Neural progenitor cell (in vitro differentiated cells): ENCODE measurements at regions not wholly inside any gene's neighbourhood (a gene's known extent, or its start where the extent isn't known, plus 50 kb on each side); places are given as distances from the start of the nearest gene placed in this dataset.

ENCODE experiments used
- DNase-seq: peaks from one replicate; pipeline ENCODE4 v3.0.0-alpha.2; 2016; ENCODE audit warnings: low spot score
- H2AFZ ChIP-seq: fragments of 200-600 bp; sonication (generic); replicated peaks from 2 replicates; pipeline ENCODE4 v1.6.1; 2016; ENCODE audit warnings: antibody characterized with exemption
- H3F3A ChIP-seq: fragments of 200-600 bp; sonication (generic); 2 replicates; pipeline ENCODE4 v1.6.1; 2016; ENCODE audit warnings: antibody characterized with exemption, low read depth
- H3K27ac ChIP-seq: fragments of 200-600 bp; sonication (generic); 2 replicates; pipeline ENCODE4 v1.5.1; 2016; ENCODE audit warnings: mild to moderate bottlenecking
- H3K27me3 ChIP-seq: fragments of 200-600 bp; sonication (generic); 2 replicates; pipeline ENCODE4 v1.6.1; 2016; ENCODE audit warnings: mild to moderate bottlenecking, moderate library complexity
- H3K36me3 ChIP-seq: fragments of 200-600 bp; sonication (generic); 2 replicates; pipeline ENCODE4 v1.5.1; 2016
- H3K4me1 ChIP-seq: fragments of 200-600 bp; sonication (generic); 2 replicates; pipeline ENCODE4 v1.6.1; 2016; ENCODE audit warnings: mixed run types
- H3K4me2 ChIP-seq: fragments of 200-600 bp; sonication (generic); 2 replicates; pipeline ENCODE4 v1.6.1; 2016
- H3K4me3 ChIP-seq: fragments of 200-600 bp; sonication (generic); 2 replicates; pipeline ENCODE4 v1.5.1; 2016
- H3K79me2 ChIP-seq: fragments of 200-600 bp; sonication (generic); 2 replicates; pipeline ENCODE4 v1.6.1; 2016; ENCODE audit warnings: low read depth
- H3K9ac ChIP-seq: fragments of 200-600 bp; sonication (generic); 2 replicates; pipeline ENCODE4 v1.6.1; 2016
- H3K9me3 ChIP-seq: fragments of 200-600 bp; sonication (generic); 2 replicates; pipeline ENCODE4 v1.5.1; 2016; ENCODE audit warnings: low read depth
- H4K20me1 ChIP-seq: fragments of 200-600 bp; sonication (generic); 2 replicates; pipeline ENCODE4 v1.6.1; 2016; ENCODE audit warnings: low read depth
- H3K27ac Mint-ChIP-seq: 3 replicates; pipeline ENCODE4 v1.8.0; 2021; ENCODE audit warnings: mixed read lengths
- H3K27me3 Mint-ChIP-seq: 2 replicates; pipeline ENCODE4 v1.8.0; 2022; ENCODE audit warnings: low read depth, mild to moderate bottlenecking, inconsistent platforms, moderate library complexity, mixed read lengths; ENCODE audit not compliant: insufficient read depth
- H3K36me3 Mint-ChIP-seq: 3 replicates; pipeline ENCODE4 v1.8.0; 2021; ENCODE audit warnings: mixed read lengths
- H3K4me1 Mint-ChIP-seq: 3 replicates; pipeline ENCODE4 v1.8.0; 2021; ENCODE audit warnings: mixed read lengths
- H3K4me3 Mint-ChIP-seq: 3 replicates; pipeline ENCODE4 v1.8.0; 2021; ENCODE audit warnings: mild to moderate bottlenecking, moderate library complexity, mixed read lengths
- H3K9me3 Mint-ChIP-seq: 3 replicates; pipeline ENCODE4 v1.8.0; 2020; ENCODE audit warnings: mixed read lengths
- EZH2 ChIP-seq: fragments of 200-600 bp; sonication (generic); IDR thresholded peaks from 2 replicates; pipeline ENCODE4 v1.6.1; 2017; ENCODE audit warnings: antibody characterized with exemption, mild to moderate bottlenecking, moderate library complexity
- EZH2phosphoT487 ChIP-seq: fragments of 200-600 bp; sonication (generic); IDR thresholded peaks from 2 replicates; pipeline ENCODE4 v1.6.1; 2017; ENCODE audit warnings: antibody characterized with exemption
- TF ChIP-seq, protein P1 (sequence below): fragments of 200-600 bp; sonication (generic); IDR thresholded peaks from 2 replicates; pipeline ENCODE4 v1.5.1; 2017; ENCODE audit warnings: antibody characterized with exemption, mild to moderate bottlenecking

DNA sequence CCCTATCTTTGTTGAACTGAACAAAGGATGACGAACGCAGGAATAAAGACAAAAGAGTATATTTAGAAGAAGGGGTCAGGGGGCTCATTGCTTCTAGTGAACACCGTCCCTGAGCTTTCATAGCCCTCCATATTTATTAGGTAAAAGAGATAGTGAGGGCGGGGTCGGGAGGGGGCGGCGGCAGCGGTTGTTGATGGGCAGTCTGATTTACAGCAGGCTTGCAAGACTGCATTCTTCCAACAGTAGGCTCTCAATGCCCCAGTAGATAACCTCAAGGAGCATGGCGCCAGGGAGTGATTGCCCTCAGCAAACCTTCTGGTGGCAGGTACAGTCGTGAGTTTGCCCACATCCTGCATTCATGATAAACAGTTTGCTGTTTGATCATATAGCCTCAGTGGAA lies 563.3 kb upstream of the SYNCRIP start:
- Histone ChIP-seq H4K20me1 (no peaks in the 10 kb centered on the region), H3K9me3 (no peaks in the 10 kb centered on the region), H3F3A (peaks cover 4% of the 10 kb centered on the region), H3K36me3 (no peaks in the 10 kb centered on the region), H3K27ac (no peak overlapping the region), H3K4me1 (peaks cover 8% of the 10 kb centered on the region), H2AFZ (no peak overlapping the region), H3K9ac (no peak overlapping the region), H3K4me3 (no peak overlapping the region), H3K27me3 (no peaks in the 10 kb centered on the region), H3K79me2 (no peaks in the 10 kb centered on the region), H3K4me2 (no peak overlapping the region)
- Mint-ChIP-seq H3K4me1 (peaks cover 5% of the 10 kb centered on the region), H3K27ac (no peak overlapping the region), H3K9me3 (no peaks in the 10 kb centered on the region), H3K36me3 (no peaks in the 10 kb centered on the region), H3K4me3 (no peak overlapping the region), H3K27me3 (peaks cover 2% of the 10 kb centered on the region)
- TF ChIP-seq, protein P1, sequence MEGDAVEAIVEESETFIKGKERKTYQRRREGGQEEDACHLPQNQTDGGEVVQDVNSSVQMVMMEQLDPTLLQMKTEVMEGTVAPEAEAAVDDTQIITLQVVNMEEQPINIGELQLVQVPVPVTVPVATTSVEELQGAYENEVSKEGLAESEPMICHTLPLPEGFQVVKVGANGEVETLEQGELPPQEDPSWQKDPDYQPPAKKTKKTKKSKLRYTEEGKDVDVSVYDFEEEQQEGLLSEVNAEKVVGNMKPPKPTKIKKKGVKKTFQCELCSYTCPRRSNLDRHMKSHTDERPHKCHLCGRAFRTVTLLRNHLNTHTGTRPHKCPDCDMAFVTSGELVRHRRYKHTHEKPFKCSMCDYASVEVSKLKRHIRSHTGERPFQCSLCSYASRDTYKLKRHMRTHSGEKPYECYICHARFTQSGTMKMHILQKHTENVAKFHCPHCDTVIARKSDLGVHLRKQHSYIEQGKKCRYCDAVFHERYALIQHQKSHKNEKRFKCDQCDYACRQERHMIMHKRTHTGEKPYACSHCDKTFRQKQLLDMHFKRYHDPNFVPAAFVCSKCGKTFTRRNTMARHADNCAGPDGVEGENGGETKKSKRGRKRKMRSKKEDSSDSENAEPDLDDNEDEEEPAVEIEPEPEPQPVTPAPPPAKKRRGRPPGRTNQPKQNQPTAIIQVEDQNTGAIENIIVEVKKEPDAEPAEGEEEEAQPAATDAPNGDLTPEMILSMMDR, result no peak
- TF ChIP-seq EZH2 (no peak), EZH2phosphoT487 (no peak)
- no peak for DNase-seq

DNA sequence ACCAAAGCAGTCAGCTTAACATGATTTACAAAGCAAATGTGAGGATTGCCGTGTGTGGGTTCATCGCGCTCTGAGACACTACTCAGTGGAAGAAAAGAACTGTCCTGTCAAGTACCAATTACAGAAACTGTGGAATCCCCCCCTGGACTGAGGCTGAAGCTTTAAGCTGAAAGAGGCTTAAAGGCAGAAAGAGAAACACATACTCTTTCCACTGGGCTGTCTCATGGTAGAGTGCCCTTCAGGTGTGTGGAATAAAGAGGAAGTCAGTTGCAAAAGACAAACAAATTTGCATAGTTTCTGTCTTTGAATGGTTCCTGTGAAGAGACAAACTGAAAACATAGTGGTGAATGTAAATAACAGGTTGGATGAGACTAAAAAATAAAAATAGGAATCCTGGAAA lies 560.4 kb upstream of the SYNCRIP start:
- Histone ChIP-seq H3K36me3 (no peaks in the 10 kb centered on the region), H4K20me1 (no peaks in the 10 kb centered on the region), H3K4me1 (peaks cover 8% of the 10 kb centered on the region), H3K4me3 (no peak overlapping the region), H2AFZ (no peak overlapping the region), H3K27ac (no peak overlapping the region), H3K4me2 (no peak overlapping the region), H3K79me2 (no peaks in the 10 kb centered on the region), H3K27me3 (no peaks in the 10 kb centered on the region), H3K9ac (no peak overlapping the region), H3F3A (peaks cover 4% of the 10 kb centered on the region), H3K9me3 (no peaks in the 10 kb centered on the region)
- Mint-ChIP-seq H3K4me3 (no peak overlapping the region), H3K27me3 (peaks cover 2% of the 10 kb centered on the region), H3K9me3 (peaks cover 2% of the 10 kb centered on the region), H3K4me1 (peaks cover 5% of the 10 kb centered on the region), H3K27ac (no peak overlapping the region), H3K36me3 (no peaks in the 10 kb centered on the region)
- TF ChIP-seq EZH2phosphoT487 (no peak), EZH2 (no peak)
- TF ChIP-seq, protein P1, result no peak
- DNase-seq, result peak; percentile 70

DNA sequence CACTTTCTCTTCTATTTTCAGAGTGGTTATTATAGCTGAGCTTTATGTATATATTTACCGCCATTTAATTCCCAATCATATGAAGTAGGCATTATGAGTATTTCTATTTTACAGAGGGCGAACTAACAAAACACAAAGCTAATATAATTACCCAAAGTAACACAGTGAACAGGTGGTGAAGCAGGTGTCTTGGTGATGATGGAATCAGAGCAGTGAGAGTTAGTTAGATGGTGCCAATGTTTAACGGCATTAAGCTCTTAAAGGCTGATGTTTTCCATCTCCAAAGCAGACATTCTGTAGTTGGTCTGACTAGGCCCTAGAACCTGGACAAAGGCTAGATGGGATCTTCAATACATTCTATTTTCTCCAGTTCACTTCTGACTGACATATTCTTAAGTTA lies 551.1 kb upstream of the SYNCRIP start:
- H3K4me1 Mint-ChIP-seq, result no peaks in the 10 kb centered on the region
- H3K9me3 ChIP-seq, result no peaks in the 10 kb centered on the region
- H3K4me3 Mint-ChIP-seq, result no peak overlapping the region
- no peaks in the 10 kb centered on the region for H3K79me2 ChIP-seq
- no peaks in the 10 kb centered on the region for H4K20me1 ChIP-seq
- no peaks in the 10 kb centered on the region for H3K4me1 ChIP-seq
- no peaks in the 10 kb centered on the region for H3K36me3 ChIP-seq
- H3K36me3 Mint-ChIP-seq, result no peaks in the 10 kb centered on the region
- no peaks in the 10 kb centered on the region for H3K27me3 ChIP-seq
- H3K27ac Mint-ChIP-seq, result no peak overlapping the region
- H2AFZ ChIP-seq, result no peak overlapping the region
- no peak overlapping the region for H3K9ac ChIP-seq
- no peak overlapping the region for H3K27ac ChIP-seq
- H3K4me2 ChIP-seq, result no peak overlapping the region
- TF ChIP-seq EZH2phosphoT487, result no peak
- no peak for TF ChIP-seq EZH2
- TF ChIP-seq, protein P1, result no peak
- no peaks in the 10 kb centered on the region for H3K9me3 Mint-ChIP-seq
- no peak for DNase-seq
- H3F3A ChIP-seq, result no peaks in the 10 kb centered on the region
- no peak overlapping the region for H3K4me3 ChIP-seq
- H3K27me3 Mint-ChIP-seq, result no peaks in the 10 kb centered on the region

DNA sequence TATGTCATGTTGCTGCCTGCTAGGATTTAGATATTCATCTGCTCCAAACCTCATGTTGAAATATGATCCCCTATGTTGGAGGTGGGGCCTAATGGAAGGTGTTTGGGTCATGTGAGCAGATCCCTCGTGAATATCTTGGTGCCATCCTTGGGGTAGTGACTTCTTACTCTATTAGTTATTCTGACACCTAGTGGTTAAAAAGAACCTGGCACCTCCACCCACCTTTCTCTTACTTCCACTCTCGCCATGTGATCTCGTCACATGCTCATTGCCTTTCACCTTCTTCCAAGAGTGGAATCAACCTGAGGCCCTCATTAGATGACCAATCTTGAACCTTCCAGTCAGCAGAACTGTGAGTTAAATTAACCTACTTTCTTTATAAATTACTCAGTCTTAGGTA lies 549.4 kb upstream of the SYNCRIP start:
- Histone ChIP-seq H3K4me2 (no peak overlapping the region), H3K27me3 (no peaks in the 10 kb centered on the region), H3K36me3 (no peaks in the 10 kb centered on the region), H3F3A (no peaks in the 10 kb centered on the region), H3K4me1 (no peaks in the 10 kb centered on the region), H3K4me3 (no peak overlapping the region), H2AFZ (no peak overlapping the region), H3K9ac (no peak overlapping the region), H3K79me2 (no peaks in the 10 kb centered on the region), H3K9me3 (no peaks in the 10 kb centered on the region), H4K20me1 (no peaks in the 10 kb centered on the region), H3K27ac (no peak overlapping the region)
- no peaks in the 10 kb centered on the region for H3K36me3 Mint-ChIP-seq
- no peaks in the 10 kb centered on the region for H3K27me3 Mint-ChIP-seq
- H3K27ac Mint-ChIP-seq, result no peak overlapping the region
- H3K4me1 Mint-ChIP-seq, result no peaks in the 10 kb centered on the region
- no peak overlapping the region for H3K4me3 Mint-ChIP-seq
- TF ChIP-seq EZH2, result no peak
- TF ChIP-seq, protein P1, result peak; percentile 52
- no peaks in the 10 kb centered on the region for H3K9me3 Mint-ChIP-seq
- DNase-seq, result peak; percentile 31
